MCF 10A (cell line): ENCODE measurements at regions not wholly inside any gene's neighbourhood (a gene's known extent, or its start where the extent isn't known, plus 50 kb on each side); places are given as distances from the start of the nearest gene placed in this dataset.

Experiments used
- BruUV-seq: library from RNA; stranded (reverse); fragments of 400-500 nt; replicated peaks from 2 replicates; lab custom pipeline; 2021; lab: Mats Ljungman, UMichigan
- CTCF ChIA-PET: fragments of 300-600 bp; sonication (Branson Sonifier 250); formaldehyde crosslinking; extraction: SDS; loops from one replicate; lab custom pipeline; 2021; ENCODE audit warnings: antibody characterized with exemption, inconsistent platforms; lab: Yijun Ruan, JAX
- POLR2A ChIA-PET: fragments of 300-600, 350-650 bp; sonication (Branson Sonifier 250); formaldehyde crosslinking; extraction: SDS; loops from one replicate; lab custom pipeline; 2020; ENCODE audit warnings: antibody characterized with exemption, inconsistent platforms; lab: Yijun Ruan, JAX
- DNase-seq: peaks from one replicate; pipeline ENCODE4 v3.0.0-alpha.2; 2018; ENCODE audit not compliant: unreplicated experiment
- H3K27ac Mint-ChIP-seq: one replicate; pipeline ENCODE4 v1.8.0; 2022; ENCODE audit warnings: mild to moderate bottlenecking, low read depth, mixed read lengths; ENCODE audit not compliant: unreplicated experiment
- H3K27me3 Mint-ChIP-seq: one replicate; pipeline ENCODE4 v1.8.0; 2022; ENCODE audit warnings: mixed read lengths; ENCODE audit not compliant: insufficient read depth, unreplicated experiment
- H3K36me3 Mint-ChIP-seq: one replicate; pipeline ENCODE4 v1.8.0; 2022; ENCODE audit warnings: mild to moderate bottlenecking, moderate library complexity, mixed read lengths; ENCODE audit not compliant: insufficient read depth, unreplicated experiment
- H3K4me1 Mint-ChIP-seq: one replicate; pipeline ENCODE4 v1.8.0; 2022; ENCODE audit warnings: mixed read lengths; ENCODE audit not compliant: insufficient read depth, unreplicated experiment
- H3K4me3 Mint-ChIP-seq: one replicate; pipeline ENCODE4 v1.8.0; 2022; ENCODE audit warnings: mild to moderate bottlenecking, moderate library complexity, mixed read lengths; ENCODE audit not compliant: unreplicated experiment
- H3K9me3 Mint-ChIP-seq: one replicate; pipeline ENCODE4 v1.8.0; 2022; ENCODE audit warnings: mixed read lengths; ENCODE audit not compliant: unreplicated experiment
- CTCF ChIP-seq: fragments of 200-600 bp; IDR thresholded peaks from one replicate; pipeline ENCODE4 v1.8.0; 2022; ENCODE audit warnings: antibody characterized with exemption, mild to moderate bottlenecking; ENCODE audit not compliant: unreplicated experiment
- intact Hi-C: fragments of 100-400 bp; cut with micrococcal nuclease; formaldehyde crosslinking; loops from 2 replicates; pipeline ENCODE4 v1.14.1; 2022

- CTCF ChIA-PET = interaction anchor here (0.6 to 0.7 kb wide), 2 partner anchors 289 to 1054 kb away, joined by 5 read pairs; no protein-coding TSS in a partner anchor
- no peak for DNase-seq
- Mint-ChIP-seq H3K27me3 (no peaks in the 10 kb centered on the region), H3K27ac (no peak overlapping the region), H3K9me3 (no peaks in the 10 kb centered on the region), H3K36me3 (no peaks in the 10 kb centered on the region), H3K4me3 (no peak overlapping the region), H3K4me1 (no peaks in the 10 kb centered on the region)
- intact Hi-C loops = no loop called here
- POLR2A ChIA-PET = no interaction called here
- BruUV-seq = no TSS peak
- TF ChIP-seq CTCF = no peak
Observed at GRCh38 chr3:41064526-41064925, 134.8 kb upstream of the CTNNB1 start.

- POLR2A ChIA-PET = no interaction called here
- no peaks in the 10 kb centered on the region for H3K36me3 Mint-ChIP-seq
Observed at GRCh38 chr3:41065340-41065739, 134.0 kb upstream of the CTNNB1 start.

GRCh38 chr3:41073190-41073589 lies 126.1 kb upstream of the CTNNB1 start:
- intact Hi-C loops = no loop called here
- no peaks in the 10 kb centered on the region for H3K36me3 Mint-ChIP-seq
- CTCF ChIA-PET = interaction anchor here (0.9 kb wide), 1 partner anchor 353 kb away, joined by 3 read pairs; no protein-coding TSS in a partner anchor
- no peak overlapping the region for H3K27ac Mint-ChIP-seq
- BruUV-seq = no TSS peak
- no peak overlapping the region for H3K4me3 Mint-ChIP-seq
- H3K27me3 Mint-ChIP-seq = no peaks in the 10 kb centered on the region
- peak; percentile 49 for DNase-seq
- TF ChIP-seq CTCF = no peak
- H3K4me1 Mint-ChIP-seq = no peaks in the 10 kb centered on the region
- POLR2A ChIA-PET = no interaction called here
- H3K9me3 Mint-ChIP-seq = no peaks in the 10 kb centered on the region

More at GRCh38 chr3:41065340-41065739, 134.0 kb upstream of the CTNNB1 start:
- Mint-ChIP-seq H3K27ac (no peak overlapping the region), H3K27me3 (no peaks in the 10 kb centered on the region), H3K4me3 (no peak overlapping the region), H3K9me3 (no peaks in the 10 kb centered on the region), H3K4me1 (no peaks in the 10 kb centered on the region)
- TF ChIP-seq CTCF = no peak
- BruUV-seq = no TSS peak
- no peak for DNase-seq
- intact Hi-C loops = no loop called here
- CTCF ChIA-PET = interaction anchor here (0.5 kb wide), 1 partner anchor 634 kb away, joined by 3 read pairs; no protein-coding TSS in a partner anchor

GRCh38 chr3:41075975-41076374 lies 123.3 kb upstream of the CTNNB1 start:
- no peaks in the 10 kb centered on the region for H3K4me1 Mint-ChIP-seq
- no peaks in the 10 kb centered on the region for H3K27me3 Mint-ChIP-seq
- TF ChIP-seq CTCF = no peak
- CTCF ChIA-PET = no interaction called here
- H3K27ac Mint-ChIP-seq = no peak overlapping the region
- peaks cover 6% of the 10 kb centered on the region for H3K36me3 Mint-ChIP-seq
- no peak overlapping the region for H3K4me3 Mint-ChIP-seq
- intact Hi-C loops = no loop called here
- H3K9me3 Mint-ChIP-seq = no peaks in the 10 kb centered on the region
- POLR2A ChIA-PET = interaction anchor here (1.3 kb wide), 1 partner anchor 123 kb away, joined by 3 read pairs; the partner anchor contains the start of gene CTNNB1
- BruUV-seq = no TSS peak
- DNase-seq = peak; percentile 16
